Astrocyte (in vitro differentiated cells and primary cell): ENCODE measurements at regions not wholly inside any gene's neighbourhood (a gene's known extent, or its start where the extent isn't known, plus 50 kb on each side); places are given as distances from the start of the nearest gene placed in this dataset.

Source experiments
- EZH2 ChIP-seq: IDR thresholded peaks from 2 replicates; pipeline ENCODE4 v1.6.1; 2012; ENCODE audit warnings: mild to moderate bottlenecking, low read length, inconsistent platforms; ENCODE audit not compliant: insufficient read depth
- TF ChIP-seq, protein P1 (sequence below): IDR thresholded peaks from 2 replicates; pipeline ENCODE4 v1.5.1; 2011; ENCODE audit warnings: low read depth, mild to moderate bottlenecking, inconsistent platforms, low read length, moderate library complexity; ENCODE audit not compliant: insufficient read depth

DNA sequence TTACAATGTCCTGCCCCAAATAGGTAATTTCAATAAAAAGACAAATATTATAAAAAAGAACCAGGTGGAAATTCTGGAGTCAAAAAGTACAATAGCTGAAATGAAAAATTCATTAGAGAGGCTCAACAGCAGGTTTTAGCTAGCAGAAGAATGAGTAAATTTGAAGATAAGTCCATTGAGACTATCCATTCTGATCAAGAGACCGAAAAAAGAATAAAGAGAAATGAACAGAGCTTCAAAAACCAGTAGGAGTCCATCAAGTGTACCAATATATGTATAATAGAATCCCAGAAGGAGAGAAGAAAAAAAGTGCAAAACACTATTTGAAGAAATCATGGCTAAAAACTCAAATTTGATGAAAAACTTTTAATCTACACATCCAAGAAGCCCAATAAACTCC, 60.5 kb upstream of the POMGNT2 start:
- TF ChIP-seq, protein P1, sequence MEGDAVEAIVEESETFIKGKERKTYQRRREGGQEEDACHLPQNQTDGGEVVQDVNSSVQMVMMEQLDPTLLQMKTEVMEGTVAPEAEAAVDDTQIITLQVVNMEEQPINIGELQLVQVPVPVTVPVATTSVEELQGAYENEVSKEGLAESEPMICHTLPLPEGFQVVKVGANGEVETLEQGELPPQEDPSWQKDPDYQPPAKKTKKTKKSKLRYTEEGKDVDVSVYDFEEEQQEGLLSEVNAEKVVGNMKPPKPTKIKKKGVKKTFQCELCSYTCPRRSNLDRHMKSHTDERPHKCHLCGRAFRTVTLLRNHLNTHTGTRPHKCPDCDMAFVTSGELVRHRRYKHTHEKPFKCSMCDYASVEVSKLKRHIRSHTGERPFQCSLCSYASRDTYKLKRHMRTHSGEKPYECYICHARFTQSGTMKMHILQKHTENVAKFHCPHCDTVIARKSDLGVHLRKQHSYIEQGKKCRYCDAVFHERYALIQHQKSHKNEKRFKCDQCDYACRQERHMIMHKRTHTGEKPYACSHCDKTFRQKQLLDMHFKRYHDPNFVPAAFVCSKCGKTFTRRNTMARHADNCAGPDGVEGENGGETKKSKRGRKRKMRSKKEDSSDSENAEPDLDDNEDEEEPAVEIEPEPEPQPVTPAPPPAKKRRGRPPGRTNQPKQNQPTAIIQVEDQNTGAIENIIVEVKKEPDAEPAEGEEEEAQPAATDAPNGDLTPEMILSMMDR: no peak
- TF ChIP-seq EZH2: no peak
